ENCODE measurements at regions not wholly inside any gene's neighbourhood (a gene's known extent, or its start where the extent isn't known, plus 50 kb on each side); places are given as distances from the start of the nearest gene placed in this dataset.

DNA sequence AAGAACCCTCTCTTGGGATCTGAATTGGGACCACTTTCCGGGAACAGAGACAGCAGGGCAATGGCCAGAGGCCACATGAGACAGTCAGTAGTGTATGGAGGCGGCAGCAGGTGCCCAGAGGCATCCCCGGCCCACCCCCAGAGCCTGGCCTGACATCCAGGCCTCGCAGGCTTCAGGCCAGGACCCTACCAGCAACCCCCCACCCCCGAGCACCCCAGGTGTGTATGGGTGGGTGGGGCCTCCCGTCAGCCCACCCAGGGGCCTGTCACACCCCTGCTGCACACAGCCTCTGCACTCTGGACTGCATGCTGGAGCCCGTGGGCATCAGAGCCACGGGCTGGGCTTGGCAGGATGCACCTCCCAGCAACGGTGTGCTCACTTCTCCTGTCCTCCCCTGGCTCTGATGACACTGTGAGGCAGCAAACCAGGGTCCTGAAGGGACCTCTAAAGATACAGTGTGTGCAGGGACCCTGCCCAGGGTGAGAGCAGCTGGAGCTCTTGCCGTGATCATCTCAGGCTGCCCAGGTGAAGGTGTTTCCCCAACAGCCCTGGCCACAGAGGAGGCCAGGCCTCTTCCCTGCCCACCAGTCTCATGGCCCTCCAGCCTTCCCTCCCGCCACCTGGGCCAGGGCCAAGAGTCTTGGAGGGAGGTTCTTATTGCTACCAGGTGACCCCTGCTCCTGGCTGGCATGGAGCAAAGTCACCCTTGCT is 88.8 kb upstream of the SEPTIN5 start:
- DNase-seq, result no peak

DNA sequence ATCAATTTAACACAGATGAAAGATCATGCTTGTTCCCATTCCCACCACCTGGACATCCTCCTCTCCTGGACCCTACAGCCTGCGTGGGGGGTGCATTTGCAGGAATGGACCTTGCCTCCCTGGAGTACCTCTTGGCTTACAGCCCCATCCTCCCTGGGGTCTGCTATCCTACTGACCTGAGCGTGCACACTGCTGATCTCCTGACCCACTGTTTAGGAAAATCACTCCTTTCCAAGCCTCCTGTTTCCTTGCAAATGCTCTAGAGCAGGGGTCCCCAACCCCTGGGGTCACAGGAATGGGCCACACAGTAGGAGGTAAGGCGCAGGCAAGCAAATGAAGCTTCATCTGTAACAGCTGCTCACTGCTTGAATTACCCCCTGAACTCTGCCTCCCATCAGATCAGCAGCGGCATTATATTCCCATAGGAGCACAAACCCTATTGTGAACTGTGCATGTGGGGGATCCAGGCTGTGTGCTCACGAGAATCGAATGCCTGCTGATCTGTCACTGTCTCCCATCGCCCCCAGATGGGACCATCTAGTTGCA is 88.2 kb upstream of the SEPTIN5 start:
- DNase-seq, result no peak

DNA sequence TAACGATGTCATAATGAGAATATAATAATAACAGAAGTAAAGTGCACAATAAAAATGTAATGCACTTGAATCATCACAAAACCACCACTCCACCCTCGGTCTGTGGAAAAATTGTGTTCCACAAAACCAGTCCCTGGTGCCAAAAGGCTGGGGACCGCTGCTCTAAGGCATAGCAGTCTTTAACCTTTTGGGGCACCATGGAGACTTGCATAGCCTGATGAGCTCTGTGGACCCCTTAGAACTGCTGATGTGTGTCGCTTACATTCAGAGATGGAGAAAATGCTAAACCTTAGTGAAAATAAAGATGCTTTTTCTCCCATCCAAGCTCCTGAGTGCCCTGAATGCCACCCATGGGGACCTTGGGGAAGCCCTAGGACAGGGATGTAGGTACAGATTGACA is 87.6 kb upstream of the SEPTIN5 start:
- no peak for DNase-seq

DNA sequence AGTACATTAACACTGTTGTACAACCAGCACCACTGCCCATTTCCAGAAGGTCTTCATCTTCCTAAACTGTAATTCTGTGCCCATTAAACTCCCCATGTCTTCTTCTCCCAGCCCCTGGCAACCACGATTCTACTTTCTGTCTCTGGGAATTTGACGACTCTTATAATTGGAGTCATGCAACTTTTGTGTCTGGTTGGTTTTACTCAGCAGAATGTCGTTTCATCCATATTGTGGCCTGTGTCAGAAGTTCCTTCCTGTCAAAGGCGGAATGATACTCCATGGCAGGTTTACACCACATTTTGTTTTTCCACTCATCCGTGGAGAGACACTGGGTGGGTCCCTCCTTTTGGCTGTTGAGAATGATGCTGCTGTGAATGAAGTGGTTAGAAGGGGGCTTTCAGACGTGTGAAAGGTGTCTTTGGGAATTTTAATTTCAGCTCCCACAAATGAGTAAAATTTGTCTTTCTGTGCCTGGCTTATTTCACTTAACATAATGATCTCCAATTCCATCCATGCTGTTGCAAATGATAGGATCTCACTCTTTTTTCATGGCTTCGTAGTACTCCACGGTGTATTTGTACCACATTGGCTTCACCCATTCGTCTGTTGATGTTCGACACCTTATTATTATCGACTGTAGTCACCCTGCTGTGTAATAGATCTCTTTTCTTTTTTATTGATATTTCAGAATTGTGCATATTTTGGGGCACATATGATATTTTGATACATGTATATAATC is 86.1 kb upstream of the SEPTIN5 start:
- DNase-seq, result no peak

DNA sequence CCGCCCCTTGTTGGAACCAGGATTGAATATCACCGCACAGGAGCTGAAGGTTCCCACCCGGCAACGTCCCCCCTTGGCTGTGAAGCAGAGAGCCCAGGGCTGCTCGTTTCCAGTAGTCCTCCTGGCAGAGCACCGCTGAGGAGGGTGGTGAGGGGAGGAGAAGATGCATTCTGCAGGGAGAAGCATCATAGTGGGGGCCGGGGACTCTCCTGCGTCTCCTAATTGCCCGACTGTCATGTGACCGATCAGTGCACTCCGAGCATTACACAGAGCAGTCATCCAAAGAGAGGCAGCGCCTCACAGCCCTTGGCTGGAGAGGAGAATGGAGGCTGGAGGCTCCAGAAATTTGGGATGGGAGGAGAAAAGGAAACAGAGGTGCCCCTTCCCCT is 85.0 kb upstream of the SEPTIN5 start:
- DNase-seq, result no peak

DNA sequence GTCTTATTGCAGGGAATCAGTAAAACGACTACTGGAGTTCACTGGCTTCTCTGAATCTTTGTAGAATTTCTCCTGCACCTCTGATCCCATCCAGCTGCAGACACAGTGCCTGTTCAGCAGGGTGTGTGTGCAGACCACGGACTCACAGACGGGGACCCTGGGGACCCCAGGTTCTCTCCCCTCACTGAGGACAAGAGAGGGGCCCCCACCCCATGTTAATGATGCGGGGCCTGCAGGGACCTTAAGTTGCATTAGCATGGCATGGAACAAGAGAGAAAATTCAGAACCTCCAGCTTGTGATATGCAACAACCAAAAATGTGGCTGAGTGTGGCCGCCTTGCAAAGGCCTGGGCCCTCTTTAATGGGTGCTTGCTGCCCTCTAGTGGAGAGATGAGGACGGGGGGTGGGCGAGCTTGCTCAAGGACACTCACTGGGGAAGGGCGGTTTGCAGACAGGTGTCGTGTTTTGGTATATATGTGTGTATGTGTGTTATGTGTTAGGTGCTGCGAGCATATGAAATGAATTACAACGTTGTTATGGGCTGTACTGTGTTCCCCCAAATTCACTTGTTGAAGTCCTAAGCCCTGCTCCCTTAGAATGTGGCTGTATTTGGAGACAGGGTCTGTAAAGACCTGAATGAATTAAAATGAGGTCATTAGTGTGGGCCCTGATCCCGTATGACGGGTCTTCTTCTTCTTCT is 84.4 kb upstream of the SEPTIN5 start:
- DNase-seq, result peak; percentile 58

DNA sequence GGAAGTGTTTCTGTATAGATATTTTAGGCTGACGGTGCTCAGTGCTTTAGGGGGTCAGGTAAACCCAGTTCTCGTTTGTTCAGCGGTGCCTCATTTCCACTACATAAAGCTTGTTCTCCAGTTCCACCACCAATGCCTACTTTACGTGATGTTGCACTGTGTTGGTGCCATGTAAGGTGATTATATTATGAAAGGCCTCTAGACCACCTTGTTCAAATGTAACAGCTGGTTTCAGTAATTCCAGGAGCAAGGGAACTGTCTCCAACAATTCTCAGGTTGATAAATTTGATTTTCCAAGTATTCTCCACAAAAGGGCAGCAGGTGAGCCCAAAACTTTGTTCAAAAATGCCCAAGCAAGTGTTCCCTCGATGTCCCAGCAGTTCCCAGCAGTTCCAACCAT is 83.7 kb upstream of the SEPTIN5 start:
- no peak for DNase-seq

DNA sequence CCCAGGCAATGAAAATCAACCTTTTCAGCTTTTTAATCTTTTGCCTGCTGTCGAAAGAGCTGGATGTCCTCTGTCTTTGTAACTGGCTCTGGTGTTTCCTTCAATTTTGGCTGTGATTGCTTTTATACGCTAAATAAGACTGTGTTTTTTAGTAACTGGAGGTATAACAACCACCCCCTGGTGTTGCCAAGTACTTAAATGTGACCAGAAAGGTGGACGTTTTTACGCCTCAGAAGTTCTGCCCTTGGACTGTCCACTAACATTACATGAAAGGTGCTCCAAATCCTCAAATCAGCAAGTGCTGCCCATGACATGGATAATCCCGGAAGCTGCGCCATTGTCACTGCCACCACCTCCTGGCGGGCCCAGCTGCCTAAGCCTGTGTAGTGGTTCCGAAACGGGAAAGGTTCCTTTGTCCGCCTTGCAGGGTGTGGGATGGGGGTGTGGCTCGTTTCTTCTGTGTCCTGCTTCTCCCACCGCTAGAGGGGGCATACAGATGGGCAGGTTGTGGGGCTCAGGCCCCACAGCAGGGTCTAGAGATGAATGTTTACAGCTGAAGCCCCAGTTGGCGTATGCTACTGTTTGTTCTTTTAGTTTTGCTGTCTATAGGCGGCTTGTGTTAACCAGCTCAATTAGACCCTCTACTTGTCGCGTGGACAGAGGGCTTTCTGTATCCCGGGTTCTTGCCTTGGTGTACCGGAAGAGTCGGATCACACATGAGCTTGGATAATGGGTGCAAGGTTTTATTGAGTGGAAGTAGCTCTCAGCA is 82.2 kb upstream of the SEPTIN5 start:
- peak; percentile 25 for DNase-seq

DNA sequence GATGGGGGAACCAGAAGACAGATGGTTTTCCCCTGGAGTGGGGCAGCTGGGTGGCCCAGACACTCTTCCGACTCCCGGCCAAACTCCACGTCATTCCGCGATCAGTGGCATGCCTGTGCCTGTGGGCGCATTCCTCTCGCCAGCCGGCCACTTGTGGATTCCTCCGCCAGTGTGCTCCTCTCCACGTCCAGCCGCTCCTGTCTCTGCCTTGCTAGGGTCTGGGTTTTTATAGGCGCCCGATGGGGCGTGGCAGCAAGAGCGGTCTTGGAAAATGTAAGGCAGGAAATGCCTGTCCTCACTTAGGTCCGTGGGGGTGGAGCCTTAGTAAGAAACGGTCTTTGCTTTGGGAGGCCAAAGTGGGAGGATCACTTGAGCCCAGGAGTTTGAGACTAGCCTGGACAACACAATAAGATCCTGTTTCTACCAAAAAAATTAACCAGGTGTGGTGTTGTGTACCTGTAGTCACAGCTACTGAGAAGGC is 81.6 kb upstream of the SEPTIN5 start:
- no peak for DNase-seq

DNA sequence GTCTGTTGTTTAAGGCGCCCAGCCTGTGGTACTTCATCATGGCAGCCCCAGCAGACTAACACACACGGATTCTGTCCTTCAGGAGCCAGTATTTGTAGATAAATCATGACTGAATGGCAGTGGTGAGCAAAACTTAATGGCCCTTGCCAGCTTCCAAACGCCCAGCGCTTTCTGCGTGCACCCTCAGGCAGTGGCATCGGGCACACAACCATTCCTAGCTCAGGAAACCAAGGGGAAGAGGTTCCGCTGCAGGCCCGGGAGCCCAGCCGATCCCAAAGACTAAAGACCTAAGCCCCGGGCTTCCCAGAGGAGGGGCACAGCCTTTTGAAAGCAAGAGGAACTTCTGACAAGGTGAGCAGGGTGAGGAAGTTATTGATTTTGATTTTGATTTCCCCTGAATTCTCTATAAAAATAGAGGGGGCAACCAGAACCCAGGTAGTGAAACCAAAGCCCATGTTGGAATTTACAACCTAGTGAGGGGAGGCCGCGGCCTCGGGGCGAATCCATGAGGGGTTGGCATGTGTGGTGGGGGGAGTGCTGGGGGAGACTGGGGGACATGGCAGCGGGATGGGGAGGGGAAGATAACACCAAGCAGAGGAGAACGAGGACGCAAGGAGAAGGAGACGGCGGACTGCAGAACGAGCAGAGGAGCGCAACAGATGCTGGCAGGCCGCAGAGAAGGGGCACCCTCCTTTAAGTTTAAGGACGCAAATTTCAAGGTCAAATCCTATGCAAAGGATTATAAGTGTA is 79.9 kb upstream of the SEPTIN5 start:
- DNase-seq, result no peak

DNA sequence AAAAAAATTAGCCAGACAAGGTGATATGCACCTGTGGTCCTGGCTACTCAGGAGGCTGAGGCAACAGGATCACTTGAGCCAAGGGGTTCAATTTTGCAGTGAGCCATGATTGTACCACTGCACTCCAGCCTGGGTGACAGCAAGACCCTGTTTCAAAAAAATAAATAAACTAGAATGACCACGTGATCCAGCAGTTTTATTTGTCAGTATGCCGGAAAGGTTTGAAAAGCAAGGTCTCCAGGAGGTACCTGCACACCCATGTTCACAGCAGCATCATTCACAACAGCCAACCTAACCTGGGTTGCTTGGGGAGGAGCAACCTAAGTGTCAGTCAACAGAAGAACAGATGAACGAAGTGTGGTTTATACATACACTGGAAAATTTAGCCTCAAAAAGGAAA is 78.7 kb upstream of the SEPTIN5 start:
- DNase-seq, result no peak

DNA sequence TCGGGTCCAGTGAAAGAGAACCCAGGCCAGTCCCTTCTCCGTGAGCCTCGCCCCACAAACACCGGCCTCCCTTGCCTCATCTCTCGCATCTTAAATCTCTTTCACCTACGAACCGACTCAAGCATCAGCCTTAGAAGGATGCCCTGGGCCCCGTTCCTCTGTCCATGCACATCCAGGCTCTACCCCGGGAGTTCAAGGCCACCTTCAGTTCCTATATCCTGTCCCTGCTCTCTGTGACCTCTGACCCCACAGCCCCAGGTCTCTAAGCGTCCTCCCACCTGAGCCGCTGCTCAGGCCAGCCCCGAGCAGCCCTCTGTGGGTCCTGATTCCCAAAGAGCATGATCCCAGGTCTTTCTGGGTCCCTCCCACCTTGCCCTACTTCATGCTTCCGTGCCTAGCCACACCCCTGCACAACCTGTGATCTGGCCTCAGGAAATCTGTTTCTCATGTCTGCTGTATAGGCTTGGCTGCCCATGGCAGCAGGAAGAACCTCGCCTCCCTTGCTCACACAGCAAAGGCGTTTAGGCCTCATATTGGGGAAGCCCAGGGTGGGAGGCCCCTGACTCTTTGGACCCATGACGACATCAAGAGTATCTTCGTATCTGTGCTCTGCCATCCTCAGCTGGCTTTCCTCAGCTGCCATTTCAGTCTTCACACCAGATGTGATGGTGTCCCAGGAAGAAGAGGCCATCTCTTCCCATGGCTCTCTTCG is 77.5 kb upstream of the SEPTIN5 start:
- DNase-seq, result no peak

DNA sequence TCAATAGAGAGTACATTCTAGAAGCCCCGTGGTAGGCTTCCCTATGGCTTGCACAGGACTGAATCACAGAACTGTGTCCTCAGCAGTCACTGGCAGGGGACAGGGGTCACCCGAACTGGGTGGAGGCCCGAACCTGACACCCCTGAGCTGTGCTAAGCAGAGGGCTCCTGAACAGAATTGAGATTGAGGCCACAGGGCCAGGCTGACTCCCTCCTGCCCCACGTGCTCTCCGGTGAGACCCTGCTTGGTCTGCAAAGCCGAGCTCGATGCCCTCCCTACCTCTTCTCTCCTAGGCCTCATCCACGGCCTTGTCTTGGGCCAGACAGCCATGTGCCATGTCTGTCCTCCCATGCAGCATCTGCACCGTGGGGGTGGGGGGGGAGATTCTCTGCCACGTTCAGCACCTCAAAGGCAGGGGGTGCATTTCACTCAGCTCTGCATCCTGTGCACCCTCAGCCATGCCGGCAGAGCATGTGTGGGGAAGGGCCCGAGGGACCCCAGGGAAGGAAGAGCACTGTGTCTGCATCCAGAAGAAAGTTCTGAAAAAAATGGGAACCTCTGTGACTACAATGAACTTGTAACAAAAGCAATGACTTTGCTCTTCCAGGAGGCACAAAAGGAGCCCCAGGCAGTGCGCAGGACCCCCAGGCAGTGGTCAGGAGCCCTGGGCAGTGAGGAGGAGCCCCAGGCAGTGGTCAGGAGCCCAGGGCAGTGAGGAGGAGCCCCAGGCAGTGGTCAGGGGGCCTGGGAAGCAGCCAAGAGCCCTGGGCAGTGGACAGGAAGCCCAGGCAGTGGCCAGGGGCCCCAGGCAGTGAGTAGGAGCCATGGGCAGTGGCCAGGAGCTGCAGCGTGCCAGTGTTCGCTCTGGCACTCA is 76.7 kb upstream of the SEPTIN5 start:
- DNase-seq, result no peak

DNA sequence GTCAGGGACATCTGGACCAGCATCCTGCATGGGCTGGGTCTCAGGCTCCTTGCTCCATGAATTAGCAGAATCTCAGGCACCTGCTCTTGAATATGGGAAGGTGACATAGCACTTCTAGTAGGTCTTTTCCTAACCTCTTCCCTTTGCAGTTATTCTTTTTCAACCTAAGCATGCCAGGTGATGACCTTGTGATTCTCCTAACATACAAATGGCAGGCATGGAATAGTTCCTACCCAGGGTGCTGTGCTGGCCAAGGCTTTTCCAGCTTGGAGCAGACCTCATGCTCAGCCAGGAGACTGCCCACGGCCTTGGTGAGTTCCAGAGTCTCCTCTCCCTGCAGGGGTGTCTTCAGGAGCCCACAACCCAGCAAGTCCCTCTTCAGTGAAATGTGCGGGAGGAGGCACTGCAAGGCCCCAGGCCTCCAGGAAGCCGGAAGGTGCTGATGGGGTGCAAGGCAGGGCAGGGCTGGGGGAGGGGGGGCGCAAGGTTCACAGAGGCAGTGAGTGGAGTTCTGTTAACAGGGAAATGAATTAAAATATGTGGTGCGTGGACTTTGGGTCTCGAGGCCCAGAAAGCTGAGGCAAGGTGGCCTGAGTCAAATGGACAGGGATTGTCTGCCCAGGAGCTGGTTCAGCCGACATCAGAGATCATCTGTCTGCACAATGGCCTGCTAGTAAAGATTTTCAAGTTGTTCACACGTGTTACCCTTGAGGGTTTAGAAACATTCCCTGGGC is 75.9 kb upstream of the SEPTIN5 start:
- DNase-seq, result no peak

DNA sequence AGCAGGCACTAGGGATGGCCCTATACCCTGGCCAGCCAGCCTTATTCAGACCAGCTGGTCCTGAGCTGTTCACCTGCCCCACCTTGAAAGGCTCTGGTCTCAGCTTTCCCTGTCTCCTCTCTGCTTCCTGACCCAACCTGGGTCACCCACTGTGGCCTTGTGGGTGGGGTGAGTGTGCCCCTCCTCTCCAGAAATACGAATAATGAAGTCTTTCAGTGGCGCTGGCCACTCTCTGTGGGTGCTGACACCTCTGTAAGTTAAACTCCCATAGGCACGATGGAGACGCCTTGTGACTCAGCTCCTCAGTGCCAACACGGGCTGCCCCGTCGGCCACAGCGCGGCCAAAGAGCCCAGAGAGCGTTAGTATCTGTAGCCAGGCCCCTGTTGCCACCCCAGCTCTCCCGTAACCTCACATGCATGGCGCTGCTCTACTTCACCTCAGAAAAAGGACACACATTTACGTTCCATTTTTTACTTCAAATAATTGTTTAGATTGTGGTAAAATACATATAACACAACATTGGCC is 74.6 kb upstream of the SEPTIN5 start:
- no peak for DNase-seq

DNA sequence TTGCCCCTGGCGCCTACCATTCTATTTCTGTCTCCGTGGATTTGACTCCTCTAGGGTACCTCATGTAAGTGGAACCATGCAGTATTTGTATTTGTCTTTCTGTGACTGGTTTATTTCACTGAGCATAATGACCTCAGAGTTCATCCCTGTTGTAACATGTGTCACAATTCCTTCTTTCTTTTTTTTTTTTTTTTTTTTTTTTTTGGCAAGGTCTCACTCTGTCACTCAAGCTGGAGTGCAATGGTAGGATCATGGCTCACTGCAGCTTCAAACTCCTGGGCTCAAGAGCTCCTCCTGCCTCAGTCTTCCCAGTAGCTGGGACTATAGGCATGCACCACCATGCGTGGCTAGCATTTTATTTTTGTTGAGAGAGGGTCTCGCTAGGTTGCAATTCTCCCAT is 74.0 kb upstream of the SEPTIN5 start:
- DNase-seq, result no peak

DNA sequence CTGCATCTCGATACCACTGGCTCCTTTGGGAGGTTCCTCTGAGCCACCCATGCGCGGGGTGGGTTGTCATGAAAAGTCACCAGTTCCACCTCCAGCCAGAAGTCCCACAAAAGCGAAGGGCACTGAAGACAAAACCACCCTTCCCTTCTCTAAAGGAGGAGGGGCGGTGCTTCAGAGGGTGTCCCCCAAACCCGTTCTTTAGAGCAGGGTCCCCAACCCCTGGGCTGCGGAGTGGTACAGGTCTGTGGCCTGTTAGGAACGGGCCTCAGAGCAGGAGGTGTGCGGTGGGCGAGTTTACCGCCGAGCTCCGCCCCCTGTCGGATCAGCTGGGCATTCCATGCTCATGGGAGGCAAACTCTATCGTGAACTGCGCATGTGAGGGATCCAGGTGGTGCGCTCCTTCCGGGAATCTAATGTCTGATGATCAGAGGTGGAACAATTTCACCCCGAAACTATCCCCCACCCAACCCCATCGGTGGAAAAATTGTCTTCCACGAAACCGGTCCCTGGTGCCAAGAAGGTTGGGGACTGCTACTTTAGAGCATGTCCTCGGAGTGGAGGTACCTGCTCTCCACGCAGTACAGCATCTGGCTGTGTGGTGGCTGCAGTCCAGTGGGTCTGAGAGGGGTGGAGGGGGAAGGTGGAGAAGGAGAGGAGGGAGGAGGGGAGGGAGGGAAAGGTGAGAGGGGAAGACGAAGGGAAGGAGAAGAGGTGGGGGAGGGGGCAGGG is 72.9 kb upstream of the SEPTIN5 start:
- DNase-seq, result peak; percentile 9

DNA sequence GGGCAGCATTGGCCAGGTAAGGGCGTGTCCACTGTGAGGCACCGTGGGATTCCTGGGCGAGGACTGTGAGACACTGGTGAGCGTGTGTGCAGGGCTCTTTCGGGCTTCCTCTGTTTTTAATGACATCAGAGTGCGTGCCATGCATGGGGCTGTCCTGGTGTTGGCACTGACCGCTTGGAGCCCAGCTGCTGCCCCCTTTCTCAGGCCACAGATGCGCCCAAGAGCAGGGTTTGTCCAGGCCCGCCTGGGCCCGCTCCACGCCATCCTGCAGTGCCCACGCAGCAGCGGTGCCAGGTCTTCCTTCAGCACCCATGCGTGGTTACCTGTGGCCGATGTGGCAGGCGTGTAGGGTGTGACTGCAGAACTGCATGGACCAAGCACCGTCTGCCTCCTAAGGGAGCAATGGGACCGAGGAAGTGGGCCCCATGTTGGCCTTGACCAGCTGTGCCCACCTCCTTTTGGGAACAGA is 72.3 kb upstream of the SEPTIN5 start:
- DNase-seq, result no peak

Data from fibroblast of skin of right quadriceps (primary cell).